ENCODE measurements at regions not wholly inside any gene's neighbourhood (a gene's known extent, or its start where the extent isn't known, plus 50 kb on each side); places are given as distances from the start of the nearest gene placed in this dataset.
A peak's percentile ranks its signal among the peaks of the same experiment; 100 is the strongest.

- intact Hi-C loops (cut with micrococcal nuclease), result no loop called here
- H3K27me3 ChIP-seq (ENCODE audit: low read depth), result no peaks in the 10 kb centered on the region
- H3K4me3 ChIP-seq, result peak overlapping the region; percentile 53
- no peaks in the 10 kb centered on the region for H3K36me3 ChIP-seq
- DNase-seq, result no peak
- H3K9me3 ChIP-seq (replicated peaks), result no peaks in the 10 kb centered on the region
- H3K27ac ChIP-seq (replicated peaks), result peak overlapping the region; percentile 68
- no peak for TF ChIP-seq CTCF (IDR thresholded peaks at IDR 0.05; ENCODE audit: borderline replicate concordance)
- peaks cover 23% of the 10 kb centered on the region for H3K4me1 ChIP-seq
Measured at GRCh38 chr6:71496722-71497033, 208.1 kb downstream of the OGFRL1 start.

- no peak for TF ChIP-seq CTCF (IDR thresholded peaks at IDR 0.05; ENCODE audit: borderline replicate concordance)
- H3K27ac ChIP-seq (replicated peaks), result no peak overlapping the region
- intact Hi-C loops (cut with micrococcal nuclease), result no loop called here
- no peaks in the 10 kb centered on the region for H3K36me3 ChIP-seq
- peaks cover 23% of the 10 kb centered on the region for H3K4me1 ChIP-seq
- no peak overlapping the region for H3K4me3 ChIP-seq
- H3K27me3 ChIP-seq (ENCODE audit: low read depth), result no peaks in the 10 kb centered on the region
- no peak for DNase-seq
- H3K9me3 ChIP-seq (replicated peaks), result no peaks in the 10 kb centered on the region
Measured at GRCh38 chr6:71498638-71499037, 210.0 kb downstream of the OGFRL1 start.

GRCh38 chr6:71499667-71500066 lies 211.1 kb downstream of the OGFRL1 start:
- H3K9me3 ChIP-seq (replicated peaks), result no peaks in the 10 kb centered on the region
- DNase-seq, result no peak
- no peaks in the 10 kb centered on the region for H3K36me3 ChIP-seq
- no peaks in the 10 kb centered on the region for H3K27me3 ChIP-seq (ENCODE audit: low read depth)
- no peak overlapping the region for H3K4me3 ChIP-seq
- no peak for TF ChIP-seq CTCF (IDR thresholded peaks at IDR 0.05; ENCODE audit: borderline replicate concordance)
- intact Hi-C loops (cut with micrococcal nuclease), result no loop called here
- no peak overlapping the region for H3K27ac ChIP-seq (replicated peaks)
- peaks cover 23% of the 10 kb centered on the region for H3K4me1 ChIP-seq

GRCh38 chr6:71502168-71502567 lies 213.6 kb downstream of the OGFRL1 start:
- H3K4me1 ChIP-seq, result peaks cover under 1% of the 10 kb centered on the region
- no peaks in the 10 kb centered on the region for H3K36me3 ChIP-seq
- no peak overlapping the region for H3K4me3 ChIP-seq
- no peak for DNase-seq
- no peak overlapping the region for H3K27ac ChIP-seq (replicated peaks)
- no peak for TF ChIP-seq CTCF (IDR thresholded peaks at IDR 0.05; ENCODE audit: borderline replicate concordance)
- H3K27me3 ChIP-seq (ENCODE audit: low read depth), result no peaks in the 10 kb centered on the region
- H3K9me3 ChIP-seq (replicated peaks), result no peaks in the 10 kb centered on the region
- intact Hi-C loops (cut with micrococcal nuclease), result no loop called here

GRCh38 chr6:71502956-71503355 lies 214.3 kb downstream of the OGFRL1 start:
- no peak for TF ChIP-seq CTCF (IDR thresholded peaks at IDR 0.05; ENCODE audit: borderline replicate concordance)
- Histone ChIP-seq H3K27ac (replicated peaks) (no peak overlapping the region), H3K4me1 (no peaks in the 10 kb centered on the region), H3K4me3 (no peak overlapping the region), H3K9me3 (replicated peaks) (no peaks in the 10 kb centered on the region), H3K27me3 (ENCODE audit: low read depth) (no peaks in the 10 kb centered on the region), H3K36me3 (no peaks in the 10 kb centered on the region)
- intact Hi-C loops (cut with micrococcal nuclease), result no loop called here
- no peak for DNase-seq

- peaks cover 19% of the 10 kb centered on the region for H3K4me1 ChIP-seq
- H3K36me3 ChIP-seq, result no peaks in the 10 kb centered on the region
- no peaks in the 10 kb centered on the region for H3K27me3 ChIP-seq (ENCODE audit: low read depth)
- H3K4me3 ChIP-seq, result no peak overlapping the region
- no peaks in the 10 kb centered on the region for H3K9me3 ChIP-seq (replicated peaks)
- no peak for TF ChIP-seq CTCF (IDR thresholded peaks at IDR 0.05; ENCODE audit: borderline replicate concordance)
- no peak for DNase-seq
- H3K27ac ChIP-seq (replicated peaks), result no peak overlapping the region
- intact Hi-C loops (cut with micrococcal nuclease), result no loop called here
Measured at GRCh38 chr6:71507183-71507582, 218.6 kb downstream of the OGFRL1 start.
